NB4 (cell line): ENCODE measurements at regions not wholly inside any gene's neighbourhood (a gene's known extent, or its start where the extent isn't known, plus 50 kb on each side); places are given as distances from the start of the nearest gene placed in this dataset.

ENCODE experiments used
- CTCF ChIP-seq: IDR thresholded peaks from one replicate; pipeline ENCODE4 v1.5.1; 2012; ENCODE audit warnings: low read depth, low read length
- MYC ChIP-seq: IDR thresholded peaks from 2 replicates; pipeline ENCODE4 v1.6.1; 2011; ENCODE audit warnings: low read depth, low read length
- POLR2A ChIP-seq: IDR thresholded peaks from 2 replicates; pipeline ENCODE4 v1.6.1; 2011; ENCODE audit warnings: mild to moderate bottlenecking; ENCODE audit not compliant: insufficient read length; ENCODE audit errors: extremely low read depth
- TF ChIP-seq, protein P1 (sequence below): IDR thresholded peaks from 2 replicates; pipeline ENCODE4 v1.6.1; 2011; ENCODE audit warnings: low read depth, low read length

DNA sequence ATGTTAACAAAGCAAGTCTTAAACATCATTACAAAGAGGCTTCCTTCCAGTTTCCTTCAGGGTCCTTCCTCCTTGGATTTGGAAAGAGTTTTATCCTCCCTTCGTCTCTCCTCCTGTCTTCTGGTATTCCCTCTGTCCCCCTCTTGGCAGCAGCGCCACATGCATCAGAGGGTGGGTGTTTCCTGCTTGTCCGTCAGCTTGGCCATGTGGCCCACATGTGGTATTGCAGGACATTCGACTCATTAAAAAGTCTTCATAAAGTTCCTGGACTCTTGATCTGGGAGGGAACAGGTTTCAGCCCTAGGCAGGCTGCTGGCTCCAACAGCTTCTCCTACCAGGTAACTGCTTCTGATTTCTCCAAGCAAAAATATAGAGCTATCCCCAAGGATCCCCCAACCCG is 189.8 kb downstream of the CSNK2A3 start:
- TF ChIP-seq CTCF (no peak), POLR2A (no peak), MYC (no peak)
- TF ChIP-seq, protein P1, sequence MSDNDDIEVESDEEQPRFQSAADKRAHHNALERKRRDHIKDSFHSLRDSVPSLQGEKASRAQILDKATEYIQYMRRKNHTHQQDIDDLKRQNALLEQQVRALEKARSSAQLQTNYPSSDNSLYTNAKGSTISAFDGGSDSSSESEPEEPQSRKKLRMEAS: 0 out of 2 replicates have a peak, but pooled peaks have one; percentile 43
